Sigmoid colon (tissue), 6 donors: ENCODE measurements at regions not wholly inside any gene's neighbourhood (a gene's known extent, or its start where the extent isn't known, plus 50 kb on each side); places are given as distances from the start of the nearest gene placed in this dataset.

ENCODE experiments used
- DNase-seq: peaks from one replicate; pipeline ENCODE4 v3.0.0-alpha.2; 2019
- H3K27ac ChIP-seq, 4 donors: fragments of 200-600 bp; sonication (generic); one replicate each; pipeline ENCODE4 v1.5.1; 2016 to 2019; ENCODE audit warnings: mild to moderate bottlenecking in 1 of 4
- H3K27me3 ChIP-seq, 3 donors: fragments of 200-600 bp; sonication (generic); one replicate each; pipeline ENCODE4 v1.5.1; 2019; ENCODE audit warnings: mild to moderate bottlenecking in 1 of 3
- H3K36me3 ChIP-seq, 4 donors: fragments of 200-600 bp; sonication (generic); one replicate each; pipeline ENCODE4 v1.5.1; 2016 to 2019
- H3K4me1 ChIP-seq, 4 donors: fragments of 200-600 bp; sonication (generic); one replicate each; pipeline ENCODE4 v1.5.1; 2017 to 2019
- H3K4me3 ChIP-seq, 4 donors: fragments of 200-600 bp; sonication (generic); one replicate each; pipeline ENCODE4 v1.5.1; 2017 to 2019; ENCODE audit warnings: mild to moderate bottlenecking in 2 of 4, moderate library complexity in 1 of 4
- H3K9me3 ChIP-seq, 4 donors: fragments of 200-600 bp in 3 of 4; sonication (generic) in 3 of 4; one replicate each; pipeline versions ENCODE4 v1.5.1 to v1.6.1; 2013 to 2019
- CTCF ChIP-seq, 4 experiments: fragments of 450-650 bp in 3 of 4; fragments of 200-600 bp in 1 of 4; IDR thresholded peaks; one replicate each; pipeline ENCODE4 v1.5.1; 2016 to 2019; ENCODE audit warnings: antibody characterized with exemption in 4 of 4, mild to moderate bottlenecking in 3 of 4, moderate library complexity in 2 of 4
- EP300 ChIP-seq, 4 donors: sonication (generic); formaldehyde crosslinking; IDR thresholded peaks; one replicate each; pipeline ENCODE4 v1.6.1; 2017; ENCODE audit warnings: antibody characterized with exemption in 4 of 4
- POLR2A ChIP-seq, 2 donors: fragments of 450-650 bp; IDR thresholded peaks; one replicate each; pipeline ENCODE4 v1.6.1; 2016; ENCODE audit warnings: antibody characterized with exemption in 2 of 2, mild to moderate bottlenecking in 2 of 2, moderate library complexity in 2 of 2
- POLR2AphosphoS5 ChIP-seq, 4 donors: sonication (generic); formaldehyde crosslinking; IDR thresholded peaks; one replicate each; pipeline ENCODE4 v1.6.1; 2017; ENCODE audit warnings: antibody characterized with exemption in 4 of 4
- WGBS, 2 donors: extraction: QIAGEN DNeasy Blood & Tissue Kit; methylation state at CpG; one replicate each; pipeline ENCODE4 v1.1.7; 2013; 5-methylcytosine and 5-hydroxymethylcytosine counted together
- intact Hi-C: fragments of 100-400 bp; cut with DNase I; formaldehyde crosslinking; loops from one replicate; pipeline ENCODE4 v1.15.1; 2023
- donor health status: healthy with polysubstance abuse.
- donor health status: healthy.

DNA sequence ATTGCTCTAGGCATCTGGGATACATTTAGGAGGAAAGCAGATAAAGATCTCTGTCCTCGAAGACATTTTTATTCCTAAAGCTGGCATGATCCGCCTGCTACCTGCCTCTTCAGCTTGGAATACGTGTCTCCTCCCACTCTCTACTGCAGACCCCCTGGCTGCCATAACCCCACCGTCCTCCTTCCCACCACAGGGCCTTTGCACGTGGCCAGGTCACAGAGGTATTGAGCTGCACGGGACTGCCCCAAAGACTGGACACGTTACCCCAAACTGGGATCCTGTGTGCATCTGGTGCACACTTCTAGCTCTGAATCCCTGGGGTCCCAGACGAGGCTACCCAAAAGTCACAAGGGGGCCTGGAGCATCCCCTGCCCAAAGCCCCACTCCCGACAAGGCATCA is 351.2 kb upstream of the EEF2KMT start:
- Histone ChIP-seq H3K9me3 (no peaks in the 10 kb centered on the region), H3K4me1 (no peaks in the 10 kb centered on the region), H3K27me3 (peaks cover 0 to 8% (median 0%) of the 10 kb centered on the region in 3 donors), H3K36me3 (no peaks in the 10 kb centered on the region), H3K27ac (no peak overlapping the region), H3K4me3 (no peak overlapping the region)
- TF ChIP-seq CTCF (IDR thresholded peaks at IDR 0.05) (no peak), POLR2A (IDR thresholded peaks at IDR 0.05) (no peak), EP300 (IDR thresholded peaks at IDR 0.05) (no peak), POLR2AphosphoS5 (IDR thresholded peaks at IDR 0.05) (no peak)
- 85 to 91% methylated on average over 9 of the region's 9 CpGs for WGBS, 2 donors
- DNase-seq = no peak
- intact Hi-C loops = no loop called here

DNA sequence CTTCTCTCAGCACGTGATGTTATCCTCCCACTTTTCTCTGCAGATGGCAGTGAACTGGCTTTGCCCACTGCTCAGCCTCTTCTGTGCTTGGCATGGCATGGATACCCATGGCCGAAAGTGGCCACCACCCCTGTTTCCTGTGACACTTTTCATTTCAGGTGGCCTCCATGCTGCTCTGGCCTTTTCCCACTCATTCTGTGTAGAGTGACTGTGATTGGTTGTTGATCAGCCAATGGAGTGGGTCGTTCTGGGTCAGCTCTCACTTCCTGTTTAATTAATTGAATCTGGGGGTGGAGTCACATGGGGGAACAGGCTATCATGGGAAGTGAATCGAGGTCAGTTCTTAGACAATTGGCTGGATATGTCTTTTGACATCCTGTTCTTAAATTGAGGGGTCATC is 350.1 kb upstream of the EEF2KMT start:
- intact Hi-C loops = no loop called here
- Histone ChIP-seq H3K9me3 (no peaks in the 10 kb centered on the region), H3K4me3 (no peak overlapping the region), H3K27me3 (peaks cover 0 to 8% (median 0%) of the 10 kb centered on the region in 3 donors), H3K36me3 (no peaks in the 10 kb centered on the region), H3K4me1 (no peaks in the 10 kb centered on the region), H3K27ac (no peak overlapping the region)
- DNase-seq = no peak
- TF ChIP-seq POLR2AphosphoS5 (IDR thresholded peaks at IDR 0.05) (no peak), CTCF (IDR thresholded peaks at IDR 0.05) (no peak), POLR2A (IDR thresholded peaks at IDR 0.05) (no peak), EP300 (IDR thresholded peaks at IDR 0.05) (no peak)
- 84 to 87% methylated on average over 4 of the region's 4 CpGs for WGBS, 2 donors

DNA sequence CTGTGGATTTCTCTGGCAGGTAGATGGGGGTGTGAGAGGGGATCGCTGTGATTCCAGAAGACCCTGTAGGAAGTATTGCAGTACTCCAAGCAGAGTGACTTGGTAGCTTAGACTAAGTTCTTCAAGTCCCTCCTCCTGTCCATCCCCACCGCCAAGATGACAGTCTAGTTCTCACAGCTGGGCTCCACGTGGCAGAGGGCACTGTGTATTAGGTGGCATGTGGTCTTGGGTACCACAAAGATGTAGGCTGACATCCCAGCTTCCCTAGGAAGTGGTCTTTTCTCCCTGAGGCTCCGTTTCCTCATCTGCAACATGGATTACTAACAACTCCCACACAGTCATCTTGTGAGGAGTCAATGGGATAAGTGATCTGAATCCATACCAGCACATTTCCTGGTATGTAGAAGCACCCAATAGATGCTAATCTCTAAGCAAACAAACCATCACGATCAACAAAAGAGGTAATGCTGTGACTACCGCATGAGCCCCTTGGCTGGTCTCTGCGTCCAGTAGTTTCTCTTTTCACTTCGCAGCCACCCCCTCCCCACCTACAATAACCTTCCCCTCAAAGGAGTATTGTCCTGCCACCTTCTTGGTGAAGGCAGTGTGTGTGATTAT is 349.1 kb upstream of the EEF2KMT start:
- no peaks in the 10 kb centered on the region for H3K9me3 ChIP-seq
- H3K27me3 ChIP-seq = peaks cover 0 to 8% (median 0%) of the 10 kb centered on the region in 3 donors
- H3K27ac ChIP-seq = no peak overlapping the region
- TF ChIP-seq POLR2AphosphoS5 (IDR thresholded peaks at IDR 0.05) = no peak
- TF ChIP-seq CTCF (IDR thresholded peaks at IDR 0.05) = no peak
- no peak for TF ChIP-seq EP300 (IDR thresholded peaks at IDR 0.05)
- TF ChIP-seq POLR2A (IDR thresholded peaks at IDR 0.05) = no peak
- H3K36me3 ChIP-seq = no peaks in the 10 kb centered on the region
- DNase-seq = no peak
- H3K4me3 ChIP-seq = no peak overlapping the region
- intact Hi-C loops = no loop called here
- no peaks in the 10 kb centered on the region for H3K4me1 ChIP-seq
- 60 to 79% methylated on average over 8 of the region's 8 CpGs for WGBS, 2 donors

DNA sequence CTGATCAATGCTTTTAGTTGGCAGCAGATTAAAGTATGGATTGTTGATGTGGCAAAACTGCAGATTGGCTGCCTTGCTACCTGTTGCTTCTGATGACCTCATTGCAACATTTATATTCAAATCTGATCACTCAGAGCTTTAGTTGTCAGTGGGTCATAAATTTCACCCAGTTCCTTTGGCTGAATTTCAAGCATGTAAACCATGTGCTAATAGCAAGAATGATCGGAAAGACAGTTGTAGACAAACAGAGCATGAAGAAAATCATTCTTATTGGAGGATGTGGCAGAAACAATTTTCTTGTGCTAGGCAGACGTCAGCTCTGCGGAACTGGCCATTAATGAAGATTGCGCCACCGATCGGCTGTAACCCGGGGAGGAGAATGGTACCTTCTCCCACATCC is 346.6 kb upstream of the EEF2KMT start:
- H3K27ac ChIP-seq = no peak overlapping the region
- H3K36me3 ChIP-seq = no peaks in the 10 kb centered on the region
- no peaks in the 10 kb centered on the region for H3K9me3 ChIP-seq
- H3K27me3 ChIP-seq = no peaks in the 10 kb centered on the region
- TF ChIP-seq POLR2A (IDR thresholded peaks at IDR 0.05) (no peak), POLR2AphosphoS5 (IDR thresholded peaks at IDR 0.05) (no peak), CTCF (IDR thresholded peaks at IDR 0.05) (no peak), EP300 (IDR thresholded peaks at IDR 0.05) (no peak)
- 85 to 90% methylated on average over 7 of the region's 7 CpGs for WGBS, 2 donors
- no peak for DNase-seq
- H3K4me3 ChIP-seq = no peak overlapping the region
- H3K4me1 ChIP-seq = no peaks in the 10 kb centered on the region
- intact Hi-C loops = no loop called here

DNA sequence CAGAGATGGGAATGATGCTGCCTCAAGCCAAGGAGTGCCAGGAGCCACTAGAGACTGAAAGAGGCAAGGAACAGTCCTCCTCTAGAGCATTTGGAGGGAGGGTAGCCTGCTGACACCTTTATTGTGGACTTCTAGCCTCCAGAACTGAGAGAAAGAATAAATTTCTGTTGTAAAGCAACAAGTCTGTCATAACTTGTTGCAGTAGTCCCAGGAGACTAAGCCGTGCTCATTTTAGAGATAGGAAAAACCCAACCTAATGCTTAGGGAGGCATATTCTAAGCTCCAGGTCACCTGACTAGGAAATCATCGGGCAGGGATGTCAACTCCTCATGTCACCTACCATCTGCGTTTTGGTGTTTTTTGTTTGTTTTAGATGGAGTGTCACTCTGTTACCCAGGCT is 345.4 kb upstream of the EEF2KMT start:
- intact Hi-C loops = no loop called here
- Histone ChIP-seq H3K9me3 (no peaks in the 10 kb centered on the region), H3K4me1 (no peaks in the 10 kb centered on the region), H3K36me3 (no peaks in the 10 kb centered on the region), H3K4me3 (no peak overlapping the region), H3K27me3 (no peaks in the 10 kb centered on the region), H3K27ac (no peak overlapping the region)
- 81 to 90% methylated on average over 3 of the region's 3 CpGs for whole genome bisulfite sequencing, 2 donors
- no peak for DNase-seq
- TF ChIP-seq POLR2A (IDR thresholded peaks at IDR 0.05) = no peak
- no peak for TF ChIP-seq EP300 (IDR thresholded peaks at IDR 0.05)
- no peak for TF ChIP-seq POLR2AphosphoS5 (IDR thresholded peaks at IDR 0.05)
- TF ChIP-seq CTCF (IDR thresholded peaks at IDR 0.05) = no peak
